H9 (cell line): ENCODE measurements at regions not wholly inside any gene's neighbourhood (a gene's known extent, or its start where the extent isn't known, plus 50 kb on each side); places are given as distances from the start of the nearest gene placed in this dataset.

Experiments
- DNase-seq: peaks from one replicate; pipeline ENCODE4 v3.0.0-alpha.2; 2017
- H2AFZ ChIP-seq: one replicate; pipeline ENCODE4 v1.6.1; 2013; ENCODE audit warnings: mild to moderate bottlenecking, low read length, control low read depth, moderate library complexity
- H2AK5ac ChIP-seq: 2 replicates; pipeline ENCODE4 v1.6.1; 2013; ENCODE audit warnings: low read length, control low read depth, mixed read lengths; ENCODE audit not compliant: insufficient read length
- H2BK120ac ChIP-seq: one replicate; pipeline ENCODE4 v1.6.1; 2013; ENCODE audit warnings: low read depth, mild to moderate bottlenecking, low read length, control low read depth, inconsistent platforms; ENCODE audit not compliant: poor library complexity, severe bottlenecking
- H2BK12ac ChIP-seq: 2 replicates; pipeline ENCODE4 v1.6.1; 2013; ENCODE audit warnings: low read length, control low read depth, mixed read lengths, low read depth; ENCODE audit not compliant: insufficient read length
- H2BK15ac ChIP-seq: 2 replicates; pipeline ENCODE4 v1.6.1; 2013; ENCODE audit warnings: low read depth, low read length, control low read depth
- H2BK20ac ChIP-seq: one replicate; pipeline ENCODE4 v1.6.1; 2013; ENCODE audit warnings: low read depth, mild to moderate bottlenecking, low read length, control low read depth, inconsistent platforms; ENCODE audit not compliant: poor library complexity, severe bottlenecking
- H2BK5ac ChIP-seq: 2 replicates; pipeline ENCODE4 v1.6.1; 2013; ENCODE audit warnings: low read length, control low read depth, mixed read lengths; ENCODE audit not compliant: insufficient read length
- H3K14ac ChIP-seq: 2 replicates; pipeline ENCODE4 v1.6.1; 2013; ENCODE audit warnings: low read length, control low read depth; ENCODE audit not compliant: insufficient read depth
- H3K18ac ChIP-seq: 2 replicates; pipeline ENCODE4 v1.6.1; 2013; ENCODE audit warnings: low read depth, mild to moderate bottlenecking, mixed read lengths, low read length, control low read depth; ENCODE audit not compliant: insufficient read length
- H3K23ac ChIP-seq: 2 replicates; pipeline ENCODE4 v1.6.1; 2013; ENCODE audit warnings: low read length, control low read depth, mixed read lengths, low read depth; ENCODE audit not compliant: insufficient read length
- H3K23me2 ChIP-seq: 2 replicates; pipeline ENCODE4 v1.6.1; 2013; ENCODE audit warnings: low read depth, mild to moderate bottlenecking, mixed read lengths, low read length, control low read depth; ENCODE audit not compliant: insufficient read length, poor library complexity, severe bottlenecking
- H3K27ac ChIP-seq: 2 replicates; pipeline ENCODE4 v1.5.1; 2013; ENCODE audit warnings: low read length, control low read depth, mixed read lengths, low read depth; ENCODE audit not compliant: insufficient read length
- H3K27me3 ChIP-seq: 2 replicates; pipeline ENCODE4 v1.6.1; 2013; ENCODE audit warnings: low read length, control low read depth, inconsistent platforms; ENCODE audit not compliant: insufficient read depth
- H3K4ac ChIP-seq: 2 replicates; pipeline ENCODE4 v1.6.1; 2013; ENCODE audit warnings: low read depth, mild to moderate bottlenecking, control low read depth, inconsistent platforms, low read length, moderate library complexity
- H3K4me1 ChIP-seq: 2 replicates; pipeline ENCODE4 v1.6.1; 2013; ENCODE audit warnings: low read length, control low read depth, inconsistent platforms; ENCODE audit not compliant: insufficient read depth
- H3K4me2 ChIP-seq: 2 replicates; pipeline ENCODE4 v1.6.1; 2013; ENCODE audit warnings: low read length, control low read depth, mixed read lengths; ENCODE audit not compliant: insufficient read length, insufficient read depth
- H3K56ac ChIP-seq: 2 replicates; pipeline ENCODE4 v1.6.1; 2013; ENCODE audit warnings: low read depth, mild to moderate bottlenecking, mixed read lengths, low read length, control low read depth; ENCODE audit not compliant: insufficient read length
- H3K79me1 ChIP-seq: 2 replicates; pipeline ENCODE4 v1.6.1; 2013; ENCODE audit warnings: low read depth, mild to moderate bottlenecking, moderate library complexity, low read length, control low read depth, inconsistent platforms; ENCODE audit not compliant: insufficient read depth, poor library complexity, severe bottlenecking
- H3K79me2 ChIP-seq: 2 replicates; pipeline ENCODE4 v1.6.1; 2013; ENCODE audit warnings: low read length, control low read depth, inconsistent platforms; ENCODE audit not compliant: insufficient read depth
- H3K9ac ChIP-seq: 2 replicates; pipeline ENCODE4 v1.6.1; 2013; ENCODE audit warnings: low read length, control low read depth, mixed read lengths; ENCODE audit not compliant: insufficient read length; ENCODE audit errors: extremely low read depth
- H3K9me3 ChIP-seq: one replicate; pipeline ENCODE4 v1.6.1; 2013; ENCODE audit warnings: low read depth, low read length, inconsistent platforms; ENCODE audit not compliant: control insufficient read depth
- H3T11ph ChIP-seq: one replicate; pipeline ENCODE4 v1.6.1; 2013; ENCODE audit warnings: mild to moderate bottlenecking, low read length, control low read depth, inconsistent platforms
- H4K20me1 ChIP-seq: one replicate; pipeline ENCODE4 v1.6.1; 2013; ENCODE audit not compliant: control insufficient read depth, insufficient read length, insufficient read depth
- H4K5ac ChIP-seq: 2 replicates; pipeline ENCODE4 v1.6.1; 2013; ENCODE audit warnings: low read depth, mild to moderate bottlenecking, mixed read lengths, low read length, control low read depth; ENCODE audit not compliant: insufficient read length
- H4K8ac ChIP-seq: replicated peaks from 2 replicates; pipeline ENCODE4 v1.6.1; 2013; ENCODE audit warnings: low read length, control low read depth, mixed read lengths, low read depth; ENCODE audit not compliant: insufficient read length
- H4K91ac ChIP-seq: 2 replicates; pipeline ENCODE4 v1.6.1; 2013; ENCODE audit warnings: low read depth, mild to moderate bottlenecking, moderate library complexity, mixed read lengths, low read length, control low read depth; ENCODE audit not compliant: insufficient read length
- H3K27ac Mint-ChIP-seq, 3 experiments: 2 replicates in 2 of 3; 3 replicates in 1 of 3; pipeline ENCODE4 v1.8.0; 2020 to 2021; ENCODE audit warnings: mixed read lengths in 3 of 3, mild to moderate bottlenecking in 1 of 3, moderate library complexity in 1 of 3
- H3K27me3 Mint-ChIP-seq: 2 replicates; pipeline ENCODE4 v1.8.0; 2021; ENCODE audit warnings: low read depth, mild to moderate bottlenecking, moderate library complexity, mixed read lengths
- H3K36me3 Mint-ChIP-seq, 3 experiments: 2 replicates in 2 of 3; 3 replicates in 1 of 3; pipeline ENCODE4 v1.8.0; 2020 to 2021; ENCODE audit warnings: low read depth in 3 of 3, mixed read lengths in 3 of 3; ENCODE audit not compliant: insufficient read depth in 1 of 3
- H3K4me1 Mint-ChIP-seq, 2 experiments: 2 replicates each; pipeline ENCODE4 v1.8.0; 2020; ENCODE audit warnings: mixed read lengths in 2 of 2
- H3K4me3 Mint-ChIP-seq, 2 experiments: 2 replicates in 1 of 2; 3 replicates in 1 of 2; pipeline ENCODE4 v1.8.0; 2020 to 2021; ENCODE audit warnings: mild to moderate bottlenecking in 2 of 2, mixed read lengths in 2 of 2, moderate library complexity in 1 of 2
- H3K9me3 Mint-ChIP-seq, 2 experiments: 2 replicates in 1 of 2; 3 replicates in 1 of 2; pipeline ENCODE4 v1.8.0; 2020; ENCODE audit warnings: mild to moderate bottlenecking in 2 of 2, mixed read lengths in 2 of 2, moderate library complexity in 1 of 2
- CTCF ChIP-seq: fragments of 200-600 bp; sonication (generic); conservative IDR thresholded peaks from 3 replicates; pipeline ENCODE4 v1.8.0; 2021; ENCODE audit warnings: antibody characterized with exemption, mild to moderate bottlenecking
- WGBS: extraction: QIAGEN DNeasy Blood & Tissue Kit; methylation state at CpG from one replicate; pipeline ENCODE4 v1.1.7; 2013; ENCODE audit warnings: missing lambda C conversion rate, low lambda C conversion rate, mixed read lengths; ENCODE audit not compliant: insufficient read length; ENCODE audit errors: extremely low coverage; 5-methylcytosine and 5-hydroxymethylcytosine counted together

DNA sequence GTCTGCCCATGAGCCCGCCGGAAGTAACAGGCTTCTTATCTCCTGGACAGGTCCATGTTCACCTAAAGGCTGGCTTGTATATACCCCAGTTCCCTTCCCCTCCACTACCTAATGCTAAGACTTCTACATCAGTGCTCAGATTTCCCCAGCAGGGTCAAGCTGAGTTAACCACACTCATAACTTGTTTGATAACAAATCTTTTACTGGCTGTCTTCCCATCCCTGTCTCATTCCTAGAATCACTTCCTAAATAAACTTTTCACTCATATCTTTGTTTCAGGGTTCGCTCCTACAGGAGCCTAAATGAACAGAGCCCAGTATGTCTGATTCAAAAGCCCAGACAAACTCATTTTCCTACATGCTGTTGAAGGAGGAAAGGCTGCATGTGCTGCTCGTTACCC is 94.0 kb upstream of the SOX11 start:
- no peak overlapping the region for H3T11ph ChIP-seq
- H4K91ac ChIP-seq = no peak overlapping the region
- H3K4me3 Mint-ChIP-seq = no peak overlapping the region
- no peak overlapping the region for H2BK20ac ChIP-seq
- no peak overlapping the region for H3K56ac ChIP-seq
- no peak overlapping the region for H2AFZ ChIP-seq
- no peaks in the 10 kb centered on the region for H4K20me1 ChIP-seq
- no peak overlapping the region for H3K23ac ChIP-seq
- H2BK12ac ChIP-seq = no peak overlapping the region
- no peaks in the 10 kb centered on the region for H3K79me1 ChIP-seq
- H3K9me3 Mint-ChIP-seq = peaks cover 2 to 9% of the 10 kb centered on the region in 2 experiments; a peak in 2 of 5 replicates
- H3K27me3 Mint-ChIP-seq = no peaks in the 10 kb centered on the region; the same call in 1 of the 2 replicates
- no peak overlapping the region for H2BK5ac ChIP-seq
- no peak overlapping the region for H4K5ac ChIP-seq
- H3K9me3 ChIP-seq = no peaks in the 10 kb centered on the region
- no peak overlapping the region for H3K4ac ChIP-seq
- no peaks in the 10 kb centered on the region for H3K4me1 ChIP-seq
- H4K8ac ChIP-seq = no peak overlapping the region
- H3K4me1 Mint-ChIP-seq = no peaks in the 10 kb centered on the region
- H2BK15ac ChIP-seq = no peak overlapping the region
- TF ChIP-seq CTCF = no peak
- H3K23me2 ChIP-seq = no peaks in the 10 kb centered on the region
- DNase-seq = no peak
- H3K18ac ChIP-seq = no peak overlapping the region
- no peak overlapping the region for H3K14ac ChIP-seq
- H3K4me2 ChIP-seq = no peak overlapping the region
- no CpG with 5 or more reads among the region's 4 CpGs for WGBS
- no peak overlapping the region for H2AK5ac ChIP-seq
- no peaks in the 10 kb centered on the region for H3K79me2 ChIP-seq
- peaks cover 0 to 9% (median 1%) of the 10 kb centered on the region in 3 experiments; a peak in 1 of 7 replicates for H3K36me3 Mint-ChIP-seq
- H2BK120ac ChIP-seq = no peak overlapping the region
- no peak overlapping the region for H3K27ac Mint-ChIP-seq
- H3K9ac ChIP-seq = no peak overlapping the region
- H3K27ac ChIP-seq = no peak overlapping the region
- no peaks in the 10 kb centered on the region for H3K27me3 ChIP-seq
